ENCODE measurements at regions not wholly inside any gene's neighbourhood (a gene's known extent, or its start where the extent isn't known, plus 50 kb on each side); places are given as distances from the start of the nearest gene placed in this dataset.

- H3K4me2 ChIP-seq (ENCODE audit: insufficient read depth, insufficient read length, low read length), result no peak overlapping the region
- no peak overlapping the region for H3K14ac ChIP-seq (ENCODE audit: insufficient read depth, low read length)
- no peak overlapping the region for H3T11ph ChIP-seq (ENCODE audit: low read length)
- no peak overlapping the region for H3K27ac ChIP-seq (ENCODE audit: insufficient read length, low read depth, low read length)
- no CpG with 5 or more reads among the region's 2 CpGs for WGBS (ENCODE audit: extremely low coverage, insufficient read length, low lambda C conversion rate)
- no peak overlapping the region for H3K18ac ChIP-seq (ENCODE audit: insufficient read length, low read depth, low read length)
- H2BK12ac ChIP-seq (ENCODE audit: insufficient read length, low read depth, low read length), result no peak overlapping the region
- no peaks in the 10 kb centered on the region for H4K20me1 ChIP-seq (ENCODE audit: control insufficient read depth, insufficient read depth, insufficient read length)
- no peak overlapping the region for H4K8ac ChIP-seq (replicated peaks; ENCODE audit: insufficient read length, low read depth, low read length)
- no peak for DNase-seq
- no peak overlapping the region for H2BK120ac ChIP-seq (ENCODE audit: low read depth, low read length, poor library complexity, severe bottlenecking)
- H3K27me3 ChIP-seq (ENCODE audit: insufficient read depth, low read length), result no peaks in the 10 kb centered on the region; the same call in 1 of the 2 replicates
- H2BK5ac ChIP-seq (ENCODE audit: insufficient read length, low read length), result no peak overlapping the region
- no peaks in the 10 kb centered on the region for H3K23me2 ChIP-seq (ENCODE audit: insufficient read length, low read depth, low read length, poor library complexity, severe bottlenecking)
- Mint-ChIP-seq H3K36me3 (ENCODE audit: insufficient read depth in 1 of 3, low read depth in 3 of 3) (no peaks in the 10 kb centered on the region), H3K4me3 (no peak overlapping the region), H3K27me3 (ENCODE audit: low read depth) (peaks cover 2% of the 10 kb centered on the region; the same call in 1 of the 2 replicates), H3K4me1 (peaks cover 9 to 10% of the 10 kb centered on the region in 2 experiments), H3K9me3 (no peaks in the 10 kb centered on the region), H3K27ac (no peak overlapping the region)
- H2AK5ac ChIP-seq (ENCODE audit: insufficient read length, low read length), result no peak overlapping the region
- H3K79me1 ChIP-seq (ENCODE audit: insufficient read depth, low read depth, low read length, poor library complexity, severe bottlenecking), result no peaks in the 10 kb centered on the region
- no peak overlapping the region for H4K91ac ChIP-seq (ENCODE audit: insufficient read length, low read depth, low read length)
- H2AFZ ChIP-seq (ENCODE audit: low read length), result no peak overlapping the region
- no peak overlapping the region for H2BK20ac ChIP-seq (ENCODE audit: low read depth, low read length, poor library complexity, severe bottlenecking)
- no peaks in the 10 kb centered on the region for H3K9me3 ChIP-seq (ENCODE audit: control insufficient read depth, low read depth, low read length)
- H3K56ac ChIP-seq (ENCODE audit: insufficient read length, low read depth, low read length), result no peak overlapping the region
- H4K5ac ChIP-seq (ENCODE audit: insufficient read length, low read depth, low read length), result no peak overlapping the region
- no peaks in the 10 kb centered on the region; the same call in 1 of the 2 replicates for H3K4me1 ChIP-seq (ENCODE audit: insufficient read depth, low read length)
- no peak overlapping the region for H2BK15ac ChIP-seq (ENCODE audit: low read depth, low read length)
- TF ChIP-seq CTCF (conservative IDR thresholded peaks at IDR 0.05), result no peak
- no peak overlapping the region for H3K9ac ChIP-seq (ENCODE audit: extremely low read depth, insufficient read length, low read length)
- no peak overlapping the region for H3K23ac ChIP-seq (ENCODE audit: insufficient read length, low read depth, low read length)
- no peak overlapping the region for H3K4ac ChIP-seq (ENCODE audit: low read depth, low read length)
- H3K79me2 ChIP-seq (ENCODE audit: insufficient read depth, low read length), result no peaks in the 10 kb centered on the region
Measured at GRCh38 chr10:22846294-22846693, 81.6 kb upstream of the ARMC3 start.

All from H9 (cell line).